ENCODE measurements at regions not wholly inside any gene's neighbourhood (a gene's known extent, or its start where the extent isn't known, plus 50 kb on each side); places are given as distances from the start of the nearest gene placed in this dataset.

DNA sequence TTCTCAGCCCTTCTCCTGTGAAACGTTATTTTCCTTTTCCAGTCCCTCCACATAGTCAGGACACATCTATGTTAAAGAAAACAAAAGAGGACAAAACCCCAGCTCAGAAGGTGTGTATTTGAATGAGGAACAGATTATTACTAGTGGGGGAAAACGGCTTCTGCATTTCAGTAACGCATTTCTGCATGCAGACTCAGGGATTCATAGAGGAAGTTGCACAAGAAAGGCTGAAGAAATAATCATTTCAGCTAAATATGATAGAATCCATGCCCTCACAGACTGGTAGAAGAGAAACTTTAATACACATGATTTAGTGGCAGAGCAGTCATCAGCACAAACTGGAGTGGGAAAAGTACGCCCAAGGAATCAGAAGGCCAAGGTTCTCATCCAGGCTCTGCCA is 270.8 kb upstream of the FGF13 start:
- intact Hi-C loops (cut with micrococcal nuclease) = no loop called here
- Histone ChIP-seq H3K27ac (ENCODE audit: low read depth, low read length) (no peak overlapping the region), H3K4me3 (replicated peaks in 1 of 2; ENCODE audit: low read depth in 1 of 2, low read length in 2 of 2) (no peak overlapping the region), H4K20me1 (ENCODE audit: insufficient read depth) (no peaks in the 10 kb centered on the region; the same call in 1 of the 2 replicates), H3K9me3 (ENCODE audit: control insufficient read depth in 1 of 2, insufficient read depth in 1 of 2, low read depth in 1 of 2, low read length in 2 of 2) (no peaks in the 10 kb centered on the region), H3K4me2 (ENCODE audit: low read length) (no peak overlapping the region), H3K9ac (ENCODE audit: low read length) (no peak overlapping the region), H3K4me1 (ENCODE audit: control insufficient read depth in 1 of 2, insufficient read depth in 2 of 2, low read length in 2 of 2) (no peaks in the 10 kb centered on the region), H3K9me2 (ENCODE audit: insufficient read depth) (no peaks in the 10 kb centered on the region), H3K27me3 (ENCODE audit: insufficient read depth, low read length) (no peaks in the 10 kb centered on the region), H3K36me3 (ENCODE audit: control insufficient read depth in 1 of 2, insufficient read depth in 2 of 2, low read length in 2 of 2) (no peaks in the 10 kb centered on the region), H2AFZ (ENCODE audit: low read depth, low read length, poor library complexity, severe bottlenecking) (no peak overlapping the region), H3K79me2 (ENCODE audit: insufficient read depth, low read length) (no peaks in the 10 kb centered on the region)
- ChIA-PET RAD21 (ENCODE audit: low non-redundant PET in 1 of 2, low total read pairs in 2 of 2, uncharacterized antibody in 2 of 2, unreplicated experiment in 2 of 2) (no interaction called here), CTCF (no interaction called here), POLR2A (no interaction called here)
- DNase-seq (ENCODE audit: low read depth, low spot score) = no peak
- no TSS peak for BruUV-seq (replicated peaks)
- ATAC-seq = no peak
- TF ChIP-seq, protein P1, sequence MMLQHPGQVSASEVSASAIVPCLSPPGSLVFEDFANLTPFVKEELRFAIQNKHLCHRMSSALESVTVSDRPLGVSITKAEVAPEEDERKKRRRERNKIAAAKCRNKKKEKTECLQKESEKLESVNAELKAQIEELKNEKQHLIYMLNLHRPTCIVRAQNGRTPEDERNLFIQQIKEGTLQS (IDR thresholded peaks at IDR 0.05) = no peak
- TF ChIP-seq, protein P2, sequence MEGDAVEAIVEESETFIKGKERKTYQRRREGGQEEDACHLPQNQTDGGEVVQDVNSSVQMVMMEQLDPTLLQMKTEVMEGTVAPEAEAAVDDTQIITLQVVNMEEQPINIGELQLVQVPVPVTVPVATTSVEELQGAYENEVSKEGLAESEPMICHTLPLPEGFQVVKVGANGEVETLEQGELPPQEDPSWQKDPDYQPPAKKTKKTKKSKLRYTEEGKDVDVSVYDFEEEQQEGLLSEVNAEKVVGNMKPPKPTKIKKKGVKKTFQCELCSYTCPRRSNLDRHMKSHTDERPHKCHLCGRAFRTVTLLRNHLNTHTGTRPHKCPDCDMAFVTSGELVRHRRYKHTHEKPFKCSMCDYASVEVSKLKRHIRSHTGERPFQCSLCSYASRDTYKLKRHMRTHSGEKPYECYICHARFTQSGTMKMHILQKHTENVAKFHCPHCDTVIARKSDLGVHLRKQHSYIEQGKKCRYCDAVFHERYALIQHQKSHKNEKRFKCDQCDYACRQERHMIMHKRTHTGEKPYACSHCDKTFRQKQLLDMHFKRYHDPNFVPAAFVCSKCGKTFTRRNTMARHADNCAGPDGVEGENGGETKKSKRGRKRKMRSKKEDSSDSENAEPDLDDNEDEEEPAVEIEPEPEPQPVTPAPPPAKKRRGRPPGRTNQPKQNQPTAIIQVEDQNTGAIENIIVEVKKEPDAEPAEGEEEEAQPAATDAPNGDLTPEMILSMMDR (IDR thresholded peaks at IDR 0.05 in 2 of 3, conservative IDR thresholded peaks at IDR 0.05 in 1 of 3; ENCODE audit: borderline replicate concordance in 1 of 3, insufficient read depth in 1 of 3, low read depth in 2 of 3, low read length in 2 of 3) = no peak
- TF ChIP-seq JUND (IDR thresholded peaks at IDR 0.05) (no peak), ZFX (IDR thresholded peaks at IDR 0.05) (no peak), SP1 (IDR thresholded peaks at IDR 0.05; ENCODE audit: low read depth) (no peak)
- TF ChIP-seq, protein P3, sequence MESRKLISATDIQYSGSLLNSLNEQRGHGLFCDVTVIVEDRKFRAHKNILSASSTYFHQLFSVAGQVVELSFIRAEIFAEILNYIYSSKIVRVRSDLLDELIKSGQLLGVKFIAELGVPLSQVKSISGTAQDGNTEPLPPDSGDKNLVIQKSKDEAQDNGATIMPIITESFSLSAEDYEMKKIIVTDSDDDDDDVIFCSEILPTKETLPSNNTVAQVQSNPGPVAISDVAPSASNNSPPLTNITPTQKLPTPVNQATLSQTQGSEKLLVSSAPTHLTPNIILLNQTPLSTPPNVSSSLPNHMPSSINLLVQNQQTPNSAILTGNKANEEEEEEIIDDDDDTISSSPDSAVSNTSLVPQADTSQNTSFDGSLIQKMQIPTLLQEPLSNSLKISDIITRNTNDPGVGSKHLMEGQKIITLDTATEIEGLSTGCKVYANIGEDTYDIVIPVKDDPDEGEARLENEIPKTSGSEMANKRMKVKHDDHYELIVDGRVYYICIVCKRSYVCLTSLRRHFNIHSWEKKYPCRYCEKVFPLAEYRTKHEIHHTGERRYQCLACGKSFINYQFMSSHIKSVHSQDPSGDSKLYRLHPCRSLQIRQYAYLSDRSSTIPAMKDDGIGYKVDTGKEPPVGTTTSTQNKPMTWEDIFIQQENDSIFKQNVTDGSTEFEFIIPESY (IDR thresholded peaks at IDR 0.05; ENCODE audit: extremely low read depth, insufficient replicate concordance, low read length) = no peak

Data from HCT116 (cell line).